Superior temporal gyrus (tissue), 1 donor: ENCODE measurements at regions not wholly inside any gene's neighbourhood (a gene's known extent, or its start where the extent isn't known, plus 50 kb on each side); places are given as distances from the start of the nearest gene placed in this dataset.
"Not testable (repeated sequence)": the region's sequence is repeated elsewhere in the genome, so short reads cannot be mapped to it uniquely, and the experiment has no call there.

ENCODE experiments used
- DNase-seq: peaks from one replicate; pipeline ENCODE4 v3.0.0-alpha.2; 2016; ENCODE audit errors: extremely low spot score

- no peak for DNase-seq
Measured at GRCh38 chr5:174431504-174431903, 292.9 kb upstream of the MSX2 start.

DNA sequence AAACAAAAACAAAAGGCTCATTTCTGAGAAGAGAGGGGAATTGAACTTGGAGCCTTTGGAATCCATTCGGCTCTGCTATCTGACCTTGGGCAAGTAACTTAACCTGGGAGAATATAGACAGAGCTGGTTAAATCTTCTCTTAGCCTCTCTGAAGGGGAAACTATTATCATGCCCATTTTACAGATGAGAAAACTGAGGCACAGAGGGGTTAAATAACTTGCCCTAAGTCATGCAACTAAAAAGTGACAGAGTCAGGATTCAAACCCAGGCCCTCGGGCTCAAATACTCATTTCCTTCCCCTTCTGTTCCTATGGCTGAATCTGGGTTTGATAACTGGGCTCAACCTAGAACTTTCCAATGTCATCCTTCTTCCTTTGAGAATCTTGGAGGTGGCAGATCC lies 291.3 kb upstream of the MSX2 start:
- DNase-seq: no peak

GRCh38 chr5:174436750-174437149 lies 287.6 kb upstream of the MSX2 start:
- no peak for DNase-seq

DNA sequence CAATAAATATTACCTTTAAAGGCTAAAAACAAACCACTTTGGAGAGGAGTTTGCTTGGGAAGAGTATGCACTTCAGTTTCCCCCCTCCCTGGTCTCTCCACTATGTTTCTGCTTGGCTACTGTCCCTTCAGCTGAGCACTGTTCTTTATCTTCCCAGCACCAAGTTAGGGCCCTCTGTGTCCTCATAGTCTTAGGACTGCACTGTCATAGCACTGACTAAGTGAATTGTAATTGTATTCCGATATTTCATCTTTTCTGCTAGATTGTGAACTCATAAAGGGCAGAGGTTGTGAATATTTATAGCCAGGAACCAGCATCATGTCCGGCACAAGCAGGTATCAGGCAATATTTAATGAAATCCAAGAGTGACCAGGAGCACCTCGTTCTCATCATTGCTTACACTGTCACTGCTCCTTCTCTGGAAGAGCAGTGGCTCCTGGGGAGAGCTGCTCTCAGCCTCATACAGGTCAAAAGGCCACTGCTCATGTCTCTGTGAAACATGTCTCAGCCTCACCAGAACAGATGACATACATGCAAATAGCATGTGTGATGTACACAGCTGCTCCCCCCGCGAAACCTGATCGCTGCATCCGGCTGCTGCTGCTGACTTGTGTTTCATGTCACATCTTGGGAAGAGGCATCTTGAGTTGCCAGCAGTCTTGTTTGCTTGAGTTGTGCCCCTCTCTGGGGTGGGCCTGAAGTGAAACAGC lies 279.7 kb upstream of the MSX2 start:
- DNase-seq: no peak

GRCh38 chr5:174446446-174446845 lies 277.9 kb upstream of the MSX2 start:
- DNase-seq: no peak

GRCh38 chr5:174446988-174447387 lies 277.4 kb upstream of the MSX2 start:
- no peak for DNase-seq

GRCh38 chr5:174448041-174448440 lies 276.3 kb upstream of the MSX2 start:
- no peak for DNase-seq

DNA sequence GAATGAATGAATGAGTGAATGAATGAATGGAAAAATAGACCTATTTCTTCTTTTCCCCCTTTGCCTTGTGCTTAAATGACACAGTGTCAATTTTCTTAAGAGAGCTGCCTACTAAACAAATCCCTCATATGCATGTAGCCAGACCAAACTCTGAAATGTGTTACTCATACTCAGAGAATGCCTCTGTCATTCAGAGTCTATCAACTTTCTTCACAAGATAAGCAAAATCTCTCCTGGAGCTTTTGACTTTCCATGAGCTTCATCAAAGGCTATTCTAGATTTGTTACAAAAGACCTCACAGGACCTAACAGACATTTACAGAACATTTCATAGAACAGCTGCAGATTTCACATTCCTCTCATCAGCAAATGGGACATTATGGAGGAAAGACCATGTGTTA lies 275.7 kb upstream of the MSX2 start:
- no peak for DNase-seq

DNA sequence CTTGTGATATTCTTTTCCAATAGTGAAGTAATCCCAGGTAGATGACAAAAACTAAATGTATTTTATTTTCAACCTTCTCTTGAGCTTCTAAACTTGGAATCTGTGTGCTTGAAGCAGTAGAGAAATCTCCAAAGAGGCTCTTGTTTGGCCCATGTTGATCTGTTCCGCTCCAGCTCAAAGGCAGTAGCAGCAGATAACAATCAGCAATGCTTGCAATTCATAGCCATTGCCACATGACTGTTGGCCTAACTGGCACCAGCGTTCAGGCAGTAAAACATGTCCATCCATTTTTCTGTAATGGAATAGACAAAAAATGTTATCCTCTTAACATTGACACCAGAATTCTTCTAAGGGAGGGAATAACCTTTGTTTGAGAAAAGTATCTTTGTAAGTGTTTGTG lies 270.7 kb upstream of the MSX2 start:
- peak; percentile 44 for DNase-seq

DNA sequence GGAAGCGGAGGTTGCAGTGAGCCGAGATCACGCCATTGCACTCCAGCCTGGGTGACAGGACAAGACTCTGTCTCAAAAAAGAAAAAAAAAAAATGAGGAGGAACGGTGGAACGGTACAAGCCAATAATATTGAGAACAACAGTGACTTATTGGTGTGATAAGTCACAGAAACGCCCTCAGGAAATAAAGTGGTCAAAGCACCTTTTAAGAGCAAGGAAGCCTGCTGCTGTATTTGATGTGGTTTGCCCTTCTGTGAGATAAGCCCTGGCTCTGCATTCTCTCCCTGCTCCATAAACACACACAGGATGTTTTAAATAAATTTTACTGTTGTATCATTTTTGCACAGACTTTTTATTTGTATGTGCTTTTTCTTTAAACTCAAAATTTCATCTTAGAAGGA lies 269.9 kb upstream of the MSX2 start:
- DNase-seq: no peak

- DNase-seq: no peak
Measured at GRCh38 chr5:174454890-174455289, 269.5 kb upstream of the MSX2 start.

- DNase-seq: no peak
Measured at GRCh38 chr5:174455301-174455700, 269.1 kb upstream of the MSX2 start.

DNA sequence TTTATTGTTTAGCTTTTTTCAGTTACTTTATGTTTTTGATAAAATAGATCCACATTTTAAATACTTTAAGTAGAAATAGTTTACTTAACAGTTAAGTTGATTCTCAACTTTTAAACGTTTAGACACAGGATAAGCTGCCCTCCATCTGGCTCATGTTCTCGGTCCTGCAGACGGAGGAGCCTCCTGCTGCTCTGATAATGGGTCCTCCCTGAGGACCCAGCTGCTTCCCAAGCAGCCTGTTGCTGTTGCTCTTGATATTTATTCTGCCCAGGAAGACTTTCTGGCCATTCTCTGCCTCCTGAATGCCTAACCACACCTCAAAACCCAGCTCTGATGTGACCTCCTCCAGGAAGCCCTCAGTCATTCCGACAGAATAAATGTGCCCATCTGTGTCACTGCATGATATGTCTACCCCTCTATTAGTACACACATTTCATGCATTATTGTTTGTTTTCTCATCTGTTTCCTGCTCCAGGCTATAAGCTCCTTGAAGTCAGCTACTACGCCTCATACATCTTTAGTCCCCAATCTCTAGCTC lies 267.2 kb upstream of the MSX2 start:
- DNase-seq: no peak

- DNase-seq: no peak
Measured at GRCh38 chr5:174459071-174459702, 265.2 kb upstream of the MSX2 start.

- no peak for DNase-seq
Measured at GRCh38 chr5:174459832-174460448, 264.4 kb upstream of the MSX2 start.

DNA sequence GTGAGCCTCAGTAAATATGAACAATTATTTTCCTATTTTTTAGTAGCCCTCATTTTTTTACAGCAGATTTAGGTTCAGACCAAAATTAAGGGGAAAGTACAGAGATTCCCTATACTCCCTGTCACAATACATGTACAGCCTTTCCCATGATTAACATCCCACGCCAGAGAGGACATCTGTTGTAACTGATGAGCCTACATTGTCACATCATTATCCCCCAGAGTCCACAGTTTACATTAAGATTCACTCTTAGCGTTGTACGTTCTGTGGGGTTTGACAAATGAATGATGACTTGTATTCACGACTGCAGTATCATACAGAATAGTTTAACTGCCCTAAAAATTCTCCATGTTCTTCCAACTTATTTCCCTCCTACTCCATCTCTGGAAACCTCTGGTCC lies 262.3 kb upstream of the MSX2 start:
- no peak for DNase-seq

DNA sequence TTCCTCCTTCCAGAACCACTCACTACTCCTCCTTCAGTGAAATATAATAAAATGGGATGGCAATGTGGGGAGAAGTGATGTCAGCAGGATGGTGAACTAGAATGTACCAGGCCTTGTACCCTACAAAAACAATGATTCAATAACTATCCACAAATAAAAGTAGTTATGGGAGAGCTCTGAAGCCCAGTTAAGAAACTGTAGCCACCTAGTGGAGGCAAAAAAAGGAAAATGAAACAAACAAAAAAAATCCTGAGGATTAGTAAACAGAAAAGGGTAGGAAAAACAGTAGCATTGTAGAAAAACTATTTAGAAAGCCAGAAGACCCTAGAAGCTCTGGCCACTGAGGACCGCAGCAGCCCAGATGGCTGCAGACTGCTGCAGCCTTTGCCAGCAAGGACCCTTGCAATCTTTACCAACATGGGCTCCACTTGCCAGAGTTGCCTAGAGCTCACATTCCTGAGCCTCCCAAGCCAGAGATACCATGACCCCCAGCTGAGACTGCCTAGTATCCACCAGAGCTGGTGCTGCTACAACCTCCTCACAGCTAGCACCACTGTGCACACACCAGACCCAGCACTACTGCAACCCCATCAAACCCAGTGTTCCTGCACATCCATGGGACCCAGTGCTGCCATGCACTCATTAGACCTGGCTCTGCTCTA lies 259.7 kb upstream of the MSX2 start:
- no peak for DNase-seq

DNA sequence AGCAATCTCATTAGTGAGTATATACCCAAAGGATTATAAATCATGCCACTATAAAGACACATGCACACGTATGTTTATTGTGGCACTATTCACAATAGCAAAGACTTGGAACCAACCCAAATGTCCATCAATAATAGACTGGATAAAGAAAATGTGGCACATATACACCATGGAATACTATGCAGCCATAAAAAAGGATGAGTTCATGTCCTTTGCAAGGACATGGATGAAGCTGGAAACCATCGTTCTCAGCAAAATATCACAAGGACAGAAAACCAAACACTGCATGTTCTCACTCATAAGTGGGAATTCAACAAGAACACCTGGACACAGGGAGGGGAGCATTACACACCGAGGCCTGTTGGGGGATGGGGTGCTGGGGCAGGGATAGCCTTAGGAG lies 252.9 kb upstream of the MSX2 start:
- not testable (repeated sequence) for DNase-seq

- no peak for DNase-seq
Measured at GRCh38 chr5:174472956-174473355, 251.4 kb upstream of the MSX2 start.

DNA sequence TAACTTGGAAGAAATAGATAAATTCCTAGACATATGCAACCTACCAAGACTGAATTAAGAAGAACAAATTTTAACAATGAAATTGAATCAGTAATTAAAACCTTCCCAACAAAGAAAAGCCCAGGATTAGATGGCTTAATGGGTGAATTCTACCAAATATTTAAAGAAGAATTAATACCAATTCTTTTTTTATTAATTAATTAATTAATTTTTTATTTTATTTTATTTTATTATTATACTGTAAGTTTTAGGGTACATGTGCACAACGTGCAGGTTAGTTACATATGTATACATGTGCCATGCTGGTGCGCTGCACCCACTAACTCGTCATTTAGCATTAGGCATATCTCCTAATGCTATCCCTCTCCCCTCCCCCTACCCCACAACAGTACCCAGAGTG lies 248.4 kb upstream of the MSX2 start:
- not testable (repeated sequence) for DNase-seq

DNA sequence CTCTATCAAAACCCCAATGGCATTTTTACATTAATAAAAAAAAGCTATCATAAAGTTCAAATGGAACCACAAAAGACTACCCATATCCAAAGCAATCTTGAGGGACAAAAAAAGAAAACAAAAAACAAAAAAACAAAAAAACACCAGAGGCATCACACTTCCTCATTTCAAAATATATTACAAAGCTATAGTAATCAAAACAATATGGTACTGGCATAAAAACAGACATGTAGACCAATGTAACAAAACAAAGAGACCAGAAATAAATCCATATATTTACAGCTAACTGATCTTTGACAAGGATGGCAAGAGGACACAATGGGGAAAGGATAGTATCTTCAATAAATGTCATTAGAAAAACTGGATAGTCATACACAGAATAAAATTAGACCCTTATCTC lies 245.1 kb upstream of the MSX2 start:
- DNase-seq: no peak

GRCh38 chr5:174481737-174482136 lies 242.6 kb upstream of the MSX2 start:
- DNase-seq: no peak
